Hepatocyte (in vitro differentiated cells): ENCODE measurements at regions not wholly inside any gene's neighbourhood (a gene's known extent, or its start where the extent isn't known, plus 50 kb on each side); places are given as distances from the start of the nearest gene placed in this dataset.

Experiments
- CTCF ChIP-seq: fragments of 200-600 bp; sonication (generic); IDR thresholded peaks from 2 replicates; pipeline ENCODE4 v1.5.1; 2016; ENCODE audit warnings: antibody characterized with exemption, mild to moderate bottlenecking; ENCODE audit not compliant: poor library complexity
- EZH2 ChIP-seq: fragments of 200-600 bp; sonication (generic); IDR thresholded peaks from 2 replicates; pipeline ENCODE4 v1.6.1; 2016; ENCODE audit warnings: antibody characterized with exemption, mild to moderate bottlenecking, borderline replicate concordance

- no peak for TF ChIP-seq CTCF
- TF ChIP-seq EZH2, result no peak
These were observed 636.2 kb upstream of the IGFBP3 start for GRCh38 chr7:46557295-46557711.
